CD14-positive monocyte (primary cell): ENCODE measurements at regions not wholly inside any gene's neighbourhood (a gene's known extent, or its start where the extent isn't known, plus 50 kb on each side); places are given as distances from the start of the nearest gene placed in this dataset.

Experiments used
- DNase-seq, 3 donors: peaks; one replicate each; pipeline ENCODE4 v3.0.0-alpha.2; 2011 to 2022
- H2AFZ ChIP-seq: 2 replicates; pipeline ENCODE4 v1.6.0; 2012; ENCODE audit warnings: mild to moderate bottlenecking, low read depth, low read length, inconsistent platforms; ENCODE audit not compliant: insufficient read depth, poor library complexity, severe bottlenecking
- H3K27ac ChIP-seq, 2 donors: 1 replicate in 1 of 2; 2 replicates in 1 of 2; pipeline ENCODE4 v1.5.1; 2012 to 2013; ENCODE audit warnings: low read length in 2 of 2, control low read depth in 1 of 2, inconsistent platforms in 1 of 2, low read depth in 1 of 2, mild to moderate bottlenecking in 1 of 2
- H3K27me3 ChIP-seq, 2 donors: one replicate each; pipeline versions ENCODE4 v1.6.0 to v1.6.1; 2011 to 2013; ENCODE audit warnings: low read length in 2 of 2; ENCODE audit not compliant: control insufficient read depth in 2 of 2, insufficient read depth in 2 of 2
- H3K36me3 ChIP-seq, 2 donors: replicated peaks in 1 of 2; 1 replicate in 1 of 2; 2 replicates in 1 of 2; pipeline versions ENCODE4 v1.5.1 to v1.6.1; 2012 to 2013; ENCODE audit warnings: low read length in 2 of 2, control low read depth in 1 of 2, inconsistent platforms in 1 of 2, mild to moderate bottlenecking in 1 of 2; ENCODE audit not compliant: insufficient read depth in 2 of 2, control insufficient read depth in 1 of 2
- H3K4me1 ChIP-seq, 2 donors: 1 replicate in 1 of 2; 2 replicates in 1 of 2; pipeline versions ENCODE4 v1.5.1 to v1.6.1; 2012 to 2013; ENCODE audit warnings: low read length in 2 of 2, control low read depth in 1 of 2, inconsistent platforms in 1 of 2, mild to moderate bottlenecking in 1 of 2, moderate library complexity in 1 of 2; ENCODE audit not compliant: insufficient read depth in 2 of 2, control insufficient read depth in 1 of 2
- H3K4me2 ChIP-seq: replicated peaks from 2 replicates; pipeline ENCODE3; 2012; ENCODE audit warnings: low read length, moderate library complexity, mild to moderate bottlenecking; ENCODE audit not compliant: poor library complexity, severe bottlenecking; ENCODE audit errors: extremely low read depth
- H3K4me3 ChIP-seq, 3 experiments: fragments of 200-600 bp in 1 of 3; sonication (generic) in 1 of 3; replicated peaks in 1 of 3; 1 replicate in 2 of 3; 2 replicates in 1 of 3; pipeline ENCODE4 v1.5.1; 2011 to 2013; ENCODE audit warnings: low read length in 3 of 3, mild to moderate bottlenecking in 3 of 3, control low read depth in 2 of 3, low read depth in 2 of 3, inconsistent platforms in 1 of 3, moderate library complexity in 1 of 3
- H3K79me2 ChIP-seq: 2 replicates; pipeline ENCODE4 v1.6.0; 2012; ENCODE audit warnings: mild to moderate bottlenecking, control low read depth, inconsistent platforms, low read length, moderate library complexity; ENCODE audit not compliant: insufficient read depth
- H3K9ac ChIP-seq: 2 replicates; pipeline ENCODE4 v1.6.0; 2017; ENCODE audit warnings: low read length, mild to moderate bottlenecking; ENCODE audit not compliant: insufficient read depth, poor library complexity, severe bottlenecking
- H3K9me3 ChIP-seq, 2 donors: replicated peaks in 1 of 2; 1 replicate in 1 of 2; 2 replicates in 1 of 2; pipeline versions ENCODE4 v1.5.1 to v1.6.1; 2012 to 2013; ENCODE audit warnings: low read length in 2 of 2, control low read depth in 1 of 2; ENCODE audit not compliant: control insufficient read depth in 1 of 2, insufficient read depth in 1 of 2
- H4K20me1 ChIP-seq: 2 replicates; pipeline ENCODE4 v1.6.0; 2012; ENCODE audit warnings: mild to moderate bottlenecking, low read length, control low read depth, moderate library complexity; ENCODE audit not compliant: insufficient read depth
- H3K27ac Mint-ChIP-seq, 7 donors: one replicate each; pipeline ENCODE4 v1.8.0; 2020; ENCODE audit warnings: mild to moderate bottlenecking in 7 of 7, mixed read lengths in 7 of 7, moderate library complexity in 6 of 7, inconsistent platforms in 2 of 7
- H3K27me3 Mint-ChIP-seq, 3 donors: one replicate each; pipeline ENCODE4 v1.8.0; 2021 to 2022; ENCODE audit warnings: low read depth in 3 of 3, mild to moderate bottlenecking in 3 of 3, mixed read lengths in 3 of 3, moderate library complexity in 3 of 3, inconsistent platforms in 1 of 3
- H3K36me3 Mint-ChIP-seq, 2 donors: one replicate each; pipeline ENCODE4 v1.8.0; 2020; ENCODE audit warnings: mixed read lengths in 2 of 2, inconsistent platforms in 1 of 2, mild to moderate bottlenecking in 1 of 2
- H3K4me1 Mint-ChIP-seq: one replicate; pipeline ENCODE4 v1.8.0; 2020; ENCODE audit warnings: mild to moderate bottlenecking, mixed read lengths
- H3K4me3 Mint-ChIP-seq, 2 donors: one replicate each; pipeline ENCODE4 v1.8.0; 2020; ENCODE audit warnings: mild to moderate bottlenecking in 2 of 2, mixed read lengths in 2 of 2, moderate library complexity in 1 of 2
- H3K9me3 Mint-ChIP-seq, 7 donors: one replicate each; pipeline ENCODE4 v1.8.0; 2020 to 2022; ENCODE audit warnings: mixed read lengths in 7 of 7, mild to moderate bottlenecking in 6 of 7, moderate library complexity in 6 of 7, inconsistent platforms in 2 of 7
- CTCF ChIP-seq: fragments of 200-600 bp; IDR thresholded peaks from one replicate; pipeline ENCODE4 v1.8.0; 2022; ENCODE audit warnings: antibody characterized with exemption, mild to moderate bottlenecking
- WGBS: methylation state at CpG from one replicate; pipeline ENCODE4 v1.1.5; 2013; ENCODE audit warnings: missing lambda C conversion rate; ENCODE audit not compliant: insufficient coverage; 5-methylcytosine and 5-hydroxymethylcytosine counted together
- intact Hi-C, 2 donors: fragments of 100-400 bp; cut with micrococcal nuclease; formaldehyde crosslinking; loops; one replicate each; pipeline versions ENCODE4 v1.15.0 to v1.15.1; 2023

- intact Hi-C loops: no loop called here
- Histone ChIP-seq H3K27ac (no peak overlapping the region), H2AFZ (no peak overlapping the region), H3K4me3 (no peak overlapping the region), H3K4me1 (no peaks in the 10 kb centered on the region), H3K4me2 (no peak overlapping the region), H3K9ac (no peak overlapping the region), H3K9me3 (no peaks in the 10 kb centered on the region), H3K79me2 (no peaks in the 10 kb centered on the region), H4K20me1 (no peaks in the 10 kb centered on the region), H3K36me3 (no peaks in the 10 kb centered on the region), H3K27me3 (no peaks in the 10 kb centered on the region)
- no peak for TF ChIP-seq CTCF
- no peak for DNase-seq
- no peak overlapping the region for H3K4me3 Mint-ChIP-seq
- H3K9me3 Mint-ChIP-seq: peaks cover 0 to 1% (median 0%) of the 10 kb centered on the region in 7 donors
- H3K4me1 Mint-ChIP-seq: no peaks in the 10 kb centered on the region
- no peaks in the 10 kb centered on the region for H3K36me3 Mint-ChIP-seq
- H3K27ac Mint-ChIP-seq: peak overlapping the region in 1 of 7 donors; percentile 7
- H3K27me3 Mint-ChIP-seq: peaks cover 4 to 13% (median 9%) of the 10 kb centered on the region in 3 donors
- WGBS: 75% methylated on average over 2 of the region's 5 CpGs
Observed at GRCh38 chr2:204050681-204051080, 114.1 kb downstream of the ICOS start.

- Histone ChIP-seq H4K20me1 (no peaks in the 10 kb centered on the region), H3K4me1 (no peaks in the 10 kb centered on the region), H3K4me2 (no peak overlapping the region), H3K9me3 (no peaks in the 10 kb centered on the region), H3K79me2 (no peaks in the 10 kb centered on the region), H3K9ac (no peak overlapping the region), H3K36me3 (no peaks in the 10 kb centered on the region), H3K4me3 (no peak overlapping the region), H2AFZ (no peak overlapping the region), H3K27me3 (no peaks in the 10 kb centered on the region), H3K27ac (no peak overlapping the region)
- H3K9me3 Mint-ChIP-seq: peaks cover 0 to 1% (median 0%) of the 10 kb centered on the region in 7 donors
- H3K27me3 Mint-ChIP-seq: peaks cover 2 to 14% (median 9%) of the 10 kb centered on the region in 3 donors
- intact Hi-C loops: no loop called here
- H3K36me3 Mint-ChIP-seq: no peaks in the 10 kb centered on the region
- 92% methylated on average over 4 of the region's 4 CpGs for WGBS
- H3K4me1 Mint-ChIP-seq: no peaks in the 10 kb centered on the region
- no peak overlapping the region for H3K27ac Mint-ChIP-seq
- TF ChIP-seq CTCF: peak; percentile 14
- H3K4me3 Mint-ChIP-seq: no peak overlapping the region
- no peak for DNase-seq
Observed at GRCh38 chr2:204051476-204051875, 114.9 kb downstream of the ICOS start.
